EH (cell line): ENCODE measurements at regions not wholly inside any gene's neighbourhood (a gene's known extent, or its start where the extent isn't known, plus 50 kb on each side); places are given as distances from the start of the nearest gene placed in this dataset.
A peak's percentile ranks its signal among the peaks of the same experiment; 100 is the strongest.

ENCODE experiments used
- DNase-seq: peaks from one replicate; pipeline ENCODE4 v3.0.0-alpha.2; 2015; ENCODE audit warnings: low read depth

GRCh38 chr12:24278832-24279231 is 329.4 kb upstream of the SOX5 start:
- DNase-seq, result no peak

DNA sequence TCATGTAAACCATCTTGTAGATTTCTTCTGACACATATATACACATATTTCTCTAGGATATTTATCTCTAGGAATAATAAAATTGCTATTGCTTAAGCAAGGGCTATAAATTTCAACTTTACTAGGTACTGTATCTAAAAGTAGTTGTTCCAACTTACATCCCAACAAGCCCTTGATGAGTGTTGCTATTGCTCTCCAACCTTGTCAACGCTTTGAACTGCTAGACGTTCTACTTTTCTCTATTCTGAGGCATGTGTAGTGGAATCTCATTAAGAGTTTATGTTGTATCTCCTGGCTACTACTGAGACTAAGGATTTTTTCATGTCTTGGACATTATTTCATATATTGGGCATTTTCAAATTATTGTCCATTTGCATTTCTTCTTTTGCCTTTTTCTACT is 321.5 kb upstream of the SOX5 start:
- DNase-seq, result no peak

DNA sequence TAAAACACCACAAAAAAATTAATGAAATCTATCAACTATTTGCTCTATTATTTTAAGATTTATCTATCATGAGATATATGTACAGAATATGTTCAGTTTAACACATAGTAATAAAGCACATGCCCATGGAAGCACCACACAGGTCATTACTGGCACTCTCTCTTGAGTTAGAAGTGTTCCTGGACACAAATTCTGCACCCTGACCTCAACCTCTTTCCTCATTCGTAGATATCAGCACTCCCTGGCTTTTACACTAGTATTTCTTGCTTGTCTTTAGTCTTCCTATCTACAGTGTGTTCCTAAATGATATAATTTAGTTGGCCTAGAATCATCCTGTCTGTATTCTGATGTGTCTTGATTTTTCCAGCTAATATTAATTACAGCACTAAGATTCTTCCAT is 321.0 kb upstream of the SOX5 start:
- no peak for DNase-seq

GRCh38 chr12:24268663-24269186 is 319.3 kb upstream of the SOX5 start:
- no peak for DNase-seq

- no peak for DNase-seq
Observed at GRCh38 chr12:24266982-24267381, 317.5 kb upstream of the SOX5 start.

DNA sequence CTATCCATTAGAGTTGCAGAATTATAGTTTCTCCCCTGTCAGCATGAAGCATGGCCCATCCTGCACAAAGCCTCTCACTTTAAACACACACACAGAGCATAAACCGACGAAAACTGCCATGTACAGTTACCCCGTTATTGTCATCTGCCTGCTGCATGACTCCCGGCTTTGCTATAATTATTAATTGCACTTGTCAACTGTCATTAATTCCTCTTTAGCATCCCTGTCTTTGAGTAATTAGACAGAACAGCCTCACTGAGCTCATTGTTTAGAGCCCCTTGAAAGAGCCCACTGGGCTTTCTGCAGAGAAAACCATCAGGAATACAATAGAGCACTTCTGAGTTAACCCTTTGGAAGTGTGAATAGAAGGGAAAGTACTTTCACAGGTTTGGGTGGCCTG is 307.2 kb upstream of the SOX5 start:
- no peak for DNase-seq

GRCh38 chr12:24255920-24256665 is 306.6 kb upstream of the SOX5 start:
- no peak for DNase-seq

DNA sequence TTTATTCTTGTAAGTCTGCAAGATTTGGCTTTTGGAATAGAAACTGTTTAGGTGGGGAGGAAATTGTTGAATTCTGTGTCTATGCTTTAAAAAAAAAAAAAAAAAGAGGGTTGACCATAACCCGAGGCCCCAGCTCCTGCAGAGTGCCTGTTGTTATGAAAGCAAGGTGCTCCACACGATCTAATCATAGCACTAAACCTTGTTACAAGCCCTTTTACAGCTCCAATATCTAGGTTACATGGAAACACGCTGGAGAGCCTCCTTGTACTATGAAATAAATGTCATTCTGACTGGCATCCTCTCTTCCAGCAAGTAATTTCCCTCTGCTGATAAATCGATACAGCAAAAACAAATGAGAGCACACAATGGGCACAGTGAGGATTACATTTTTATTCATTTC is 303.1 kb upstream of the SOX5 start:
- DNase-seq, result no peak

DNA sequence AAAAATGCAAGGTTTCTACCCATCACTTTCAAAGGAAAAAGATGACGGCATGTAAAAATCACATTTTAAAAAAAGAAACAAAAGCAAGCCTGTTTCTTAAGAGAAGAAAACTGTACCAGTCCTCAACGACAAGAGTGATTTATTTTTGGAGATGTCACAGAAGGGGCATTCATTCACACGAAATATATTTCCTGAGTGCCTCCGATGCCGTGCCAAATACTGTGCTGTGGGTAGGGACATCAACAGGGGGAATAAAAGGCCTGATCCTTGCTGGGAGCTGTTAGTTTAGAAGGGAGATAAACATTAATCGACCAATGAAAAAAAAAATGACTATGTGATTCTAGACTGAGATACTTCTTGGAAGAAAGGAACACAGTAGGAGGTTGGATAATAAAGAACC is 297.5 kb upstream of the SOX5 start:
- no peak for DNase-seq

- DNase-seq, result no peak
Observed at GRCh38 chr12:24246376-24246775, 296.9 kb upstream of the SOX5 start.

- no peak for DNase-seq
Observed at GRCh38 chr12:24244801-24245200, 295.3 kb upstream of the SOX5 start.

- DNase-seq, result no peak
Observed at GRCh38 chr12:24244231-24244630, 294.8 kb upstream of the SOX5 start.

DNA sequence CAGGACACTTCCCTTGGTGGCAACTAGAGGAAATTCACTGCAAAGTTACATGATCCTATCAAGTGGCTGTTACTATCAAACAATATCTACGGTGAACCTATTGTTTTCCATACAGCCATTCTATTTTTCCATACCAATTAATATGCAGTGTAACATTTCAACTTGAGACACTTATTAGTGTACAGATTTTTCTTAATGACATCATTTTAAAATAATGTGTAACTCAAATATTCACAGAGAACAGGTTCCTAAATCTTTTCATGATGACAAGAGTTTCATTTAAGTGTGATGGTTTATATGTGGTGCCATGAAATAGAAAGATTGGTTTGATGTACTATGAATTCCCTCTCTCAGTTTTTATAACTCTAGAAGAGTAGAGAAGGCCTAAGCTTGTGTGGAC is 291.2 kb upstream of the SOX5 start:
- no peak for DNase-seq

DNA sequence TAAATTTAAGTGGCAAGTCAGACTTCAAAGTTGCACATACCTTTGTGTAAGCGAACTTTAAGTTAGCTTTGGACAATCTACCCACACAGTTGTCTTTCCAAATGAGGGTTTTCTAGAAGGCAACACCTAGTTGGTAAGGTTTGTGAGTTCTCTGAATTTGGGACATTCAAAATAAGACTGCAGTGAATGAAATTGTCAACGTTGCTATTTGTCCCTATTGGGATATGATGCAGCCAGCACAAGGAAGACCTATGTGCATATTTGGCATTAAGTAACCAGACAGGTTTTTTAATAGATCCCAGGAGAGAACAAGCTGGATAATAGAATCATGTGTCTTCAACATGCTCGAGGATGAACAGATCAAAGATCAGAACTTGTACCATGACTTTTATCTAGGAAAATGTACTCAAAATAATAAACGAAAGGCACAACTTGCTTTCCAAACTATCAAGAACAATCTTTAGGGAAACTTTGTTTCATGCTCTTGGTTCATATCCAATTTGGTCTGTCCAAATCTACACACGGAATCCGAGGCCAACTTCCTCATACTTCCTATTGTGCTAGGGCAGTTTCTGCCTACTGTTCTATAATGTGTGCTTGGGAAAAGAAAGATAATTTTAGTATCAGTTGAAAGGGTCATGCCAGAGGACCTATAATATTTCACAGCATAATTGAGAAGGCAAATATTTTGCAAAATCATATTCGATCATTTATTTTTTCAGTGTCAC is 284.2 kb upstream of the SOX5 start:
- DNase-seq, result no peak

DNA sequence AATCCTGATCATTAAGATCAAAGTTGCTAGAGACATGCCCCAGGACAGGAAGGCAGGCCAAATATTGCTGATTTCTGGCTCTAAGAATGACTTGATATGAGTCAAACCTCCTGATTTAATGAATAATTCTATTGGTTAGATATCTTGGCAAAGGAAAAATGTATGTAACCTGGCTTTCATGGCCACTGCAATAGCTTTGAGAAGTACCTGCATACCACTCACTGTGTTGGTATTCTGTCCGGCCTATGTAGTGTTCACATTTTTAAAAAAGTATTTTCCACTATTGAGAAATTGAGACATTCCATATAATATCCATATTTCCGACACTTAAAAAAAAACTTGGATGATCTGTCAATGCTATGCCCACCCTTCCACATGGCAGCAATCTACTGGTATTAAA is 283.1 kb upstream of the SOX5 start:
- no peak for DNase-seq

DNA sequence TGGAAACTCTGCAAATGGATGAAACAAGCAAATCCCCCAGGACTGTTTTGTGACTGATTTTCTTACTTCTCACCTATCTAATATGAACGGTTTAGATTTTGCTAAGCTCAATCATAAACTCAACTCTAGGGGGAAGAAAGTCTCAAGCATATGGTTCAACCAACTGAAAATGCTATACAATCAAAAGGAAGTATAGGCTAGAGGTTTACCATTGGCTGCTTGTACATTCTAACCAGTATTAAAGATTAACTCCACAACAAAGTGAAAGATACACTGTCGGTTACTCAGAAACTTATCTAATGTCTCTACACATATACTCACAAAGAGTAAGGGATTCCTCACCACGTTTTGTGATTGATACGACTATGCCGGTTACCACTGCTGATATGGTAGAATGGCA is 281.8 kb upstream of the SOX5 start:
- no peak for DNase-seq

DNA sequence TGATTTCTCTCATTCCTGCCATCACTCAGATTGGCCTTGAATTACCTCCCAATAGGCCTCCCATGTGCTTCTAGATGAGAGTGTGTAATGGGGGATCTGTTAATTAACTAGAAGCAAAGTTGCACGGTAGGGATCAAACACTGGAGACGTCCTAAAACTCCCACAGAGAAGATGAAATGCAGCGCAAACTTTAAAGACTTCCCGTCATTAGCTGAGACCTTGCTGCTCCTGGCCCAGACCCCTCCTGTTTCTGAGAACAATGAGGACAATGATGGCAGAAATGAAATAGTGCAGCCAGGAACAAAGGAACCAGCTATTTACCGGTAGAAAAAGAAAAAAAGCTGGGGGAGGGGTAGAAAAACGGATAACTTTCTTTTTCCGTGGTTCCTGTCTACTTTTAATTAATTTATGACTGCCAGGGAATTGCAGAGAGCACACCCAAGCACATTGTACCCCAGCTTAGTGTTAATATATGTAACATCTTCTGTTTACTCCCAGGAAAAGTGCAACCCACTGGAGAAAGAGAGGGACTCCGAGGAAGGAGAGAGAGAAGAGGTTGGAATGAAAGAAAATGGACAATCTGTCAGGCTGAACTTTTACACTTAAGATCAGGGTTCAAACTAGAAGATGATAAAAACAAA is 280.7 kb upstream of the SOX5 start:
- DNase-seq, result no peak

DNA sequence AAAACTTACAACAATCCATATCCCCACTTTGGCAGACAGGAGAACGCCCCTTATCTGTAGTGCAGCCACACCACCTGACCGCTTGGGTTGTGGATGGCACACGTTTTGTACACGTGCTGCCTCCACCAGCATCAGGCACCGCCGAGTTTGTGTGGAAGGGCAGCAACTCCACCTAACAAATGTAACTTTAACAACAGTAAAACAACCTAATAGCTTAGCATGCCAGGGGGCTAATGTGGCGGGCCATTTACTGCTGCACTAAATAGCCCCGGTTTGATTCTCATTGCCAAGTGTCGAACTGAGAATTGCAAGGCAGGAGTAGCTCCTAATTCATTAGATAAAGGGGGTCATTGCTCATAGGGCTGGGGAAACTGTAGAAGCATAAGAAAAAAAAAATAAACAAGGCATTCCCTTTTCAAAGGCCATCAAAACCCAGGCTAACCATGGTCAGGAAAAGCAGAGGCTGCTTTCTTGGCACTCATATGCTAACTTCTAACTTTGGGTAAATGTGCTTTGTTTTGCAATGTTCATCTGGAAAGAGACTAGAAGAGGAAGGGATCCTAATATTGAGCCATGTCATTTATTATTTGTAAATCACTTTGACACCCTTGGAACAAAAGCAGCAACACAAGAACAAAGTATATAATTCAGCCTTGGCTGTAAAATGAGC is 279.7 kb upstream of the SOX5 start:
- no peak for DNase-seq

DNA sequence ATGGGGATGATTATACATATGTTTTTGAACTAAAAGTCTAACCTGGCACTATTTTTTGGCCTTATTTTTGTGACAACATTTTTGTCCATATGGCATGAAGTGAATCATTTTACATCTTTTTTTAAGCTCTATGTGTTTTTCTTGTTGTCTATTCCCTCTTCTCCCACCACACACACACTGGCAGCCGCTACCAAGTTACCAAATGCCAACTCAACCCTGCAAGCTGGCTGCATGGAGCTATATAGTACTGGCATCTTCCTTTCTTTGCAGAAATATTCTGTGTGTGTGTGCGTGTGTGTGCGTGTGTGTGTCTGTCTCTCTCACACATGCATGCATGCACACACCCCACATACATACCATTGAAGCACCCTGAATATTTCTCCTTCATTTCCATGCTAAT is 278.9 kb upstream of the SOX5 start:
- no peak for DNase-seq

DNA sequence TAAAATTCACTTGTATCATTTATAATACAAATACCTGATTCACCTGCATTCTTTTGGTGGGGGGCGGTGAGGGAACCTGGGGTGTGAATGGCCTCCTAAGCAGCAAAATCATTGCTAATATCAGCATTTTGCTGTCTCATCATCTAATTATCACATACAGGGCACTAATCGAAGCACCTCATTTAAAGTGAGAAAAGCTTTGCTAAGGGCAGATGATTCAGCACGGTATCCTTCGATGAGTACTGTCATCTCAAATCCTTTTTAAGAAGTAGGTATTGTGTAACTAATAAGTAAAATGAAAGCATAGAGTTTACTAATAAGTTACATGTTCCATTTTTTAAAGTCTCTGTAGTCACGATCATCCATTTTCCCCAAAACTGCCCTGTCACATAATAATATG is 278.1 kb upstream of the SOX5 start:
- DNase-seq, result no peak

- peak; percentile 65 for DNase-seq
Observed at GRCh38 chr12:24226745-24227350, 277.4 kb upstream of the SOX5 start.

GRCh38 chr12:24224401-24224800 is 274.9 kb upstream of the SOX5 start:
- no peak for DNase-seq
